Fibroblast of pulmonary artery (primary cell): ENCODE measurements at regions not wholly inside any gene's neighbourhood (a gene's known extent, or its start where the extent isn't known, plus 50 kb on each side); places are given as distances from the start of the nearest gene placed in this dataset.

Experiments
- DNase-seq: peaks from one replicate; pipeline ENCODE4 v3.0.0-alpha.2; 2010; ENCODE audit warnings: low read depth
- H3K4me3 ChIP-seq: replicated peaks from 2 replicates; pipeline ENCODE4 v1.5.1; 2011; ENCODE audit warnings: low read depth, mild to moderate bottlenecking, control low read depth, low read length, moderate library complexity
- TF ChIP-seq, protein P1 (sequence below): IDR thresholded peaks from 2 replicates; pipeline ENCODE4 v1.5.1; 2011; ENCODE audit warnings: mild to moderate bottlenecking, control low read depth, low read length, inconsistent platforms; ENCODE audit errors: missing control alignments

DNA sequence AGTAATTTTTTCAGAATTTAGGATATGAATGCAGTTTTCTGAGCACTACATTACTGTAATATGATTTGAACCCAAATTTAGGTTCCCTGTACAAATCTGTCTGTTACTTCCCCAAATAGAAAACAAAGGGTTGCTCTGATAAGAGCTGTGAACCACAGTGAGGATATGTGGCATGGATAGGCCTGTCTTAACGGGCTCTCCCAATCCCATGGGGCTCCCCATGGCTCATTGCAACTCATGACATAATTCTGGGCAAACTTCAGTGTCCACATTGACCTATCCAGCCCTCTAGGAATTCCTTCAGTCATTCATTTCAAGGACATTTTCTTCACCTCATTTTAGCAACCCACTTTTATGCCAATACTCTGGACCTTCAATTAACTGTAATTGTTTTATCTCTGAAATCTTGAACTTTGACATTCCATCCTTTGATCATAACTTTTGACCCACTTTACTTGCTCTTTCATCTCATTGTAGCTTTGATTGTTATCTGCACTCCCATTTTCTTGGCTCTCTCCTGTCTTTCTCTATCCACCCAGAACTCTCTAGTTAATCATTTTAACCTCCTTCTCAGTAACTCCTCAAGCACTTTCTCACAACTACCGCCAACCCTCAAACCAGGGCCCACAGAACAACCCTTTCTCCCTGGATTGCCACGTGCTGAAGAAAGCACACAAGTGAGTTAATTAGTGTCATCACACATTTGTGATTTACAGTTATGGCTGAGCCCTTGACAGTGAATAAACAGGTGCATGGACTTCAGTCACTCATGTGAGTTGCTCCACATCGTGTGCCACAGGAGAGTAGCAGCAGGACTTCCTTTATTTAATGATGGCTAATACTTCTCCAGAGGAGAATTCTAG, 94.9 kb upstream of the AADACL2 start:
- TF ChIP-seq, protein P1, sequence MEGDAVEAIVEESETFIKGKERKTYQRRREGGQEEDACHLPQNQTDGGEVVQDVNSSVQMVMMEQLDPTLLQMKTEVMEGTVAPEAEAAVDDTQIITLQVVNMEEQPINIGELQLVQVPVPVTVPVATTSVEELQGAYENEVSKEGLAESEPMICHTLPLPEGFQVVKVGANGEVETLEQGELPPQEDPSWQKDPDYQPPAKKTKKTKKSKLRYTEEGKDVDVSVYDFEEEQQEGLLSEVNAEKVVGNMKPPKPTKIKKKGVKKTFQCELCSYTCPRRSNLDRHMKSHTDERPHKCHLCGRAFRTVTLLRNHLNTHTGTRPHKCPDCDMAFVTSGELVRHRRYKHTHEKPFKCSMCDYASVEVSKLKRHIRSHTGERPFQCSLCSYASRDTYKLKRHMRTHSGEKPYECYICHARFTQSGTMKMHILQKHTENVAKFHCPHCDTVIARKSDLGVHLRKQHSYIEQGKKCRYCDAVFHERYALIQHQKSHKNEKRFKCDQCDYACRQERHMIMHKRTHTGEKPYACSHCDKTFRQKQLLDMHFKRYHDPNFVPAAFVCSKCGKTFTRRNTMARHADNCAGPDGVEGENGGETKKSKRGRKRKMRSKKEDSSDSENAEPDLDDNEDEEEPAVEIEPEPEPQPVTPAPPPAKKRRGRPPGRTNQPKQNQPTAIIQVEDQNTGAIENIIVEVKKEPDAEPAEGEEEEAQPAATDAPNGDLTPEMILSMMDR = no peak
- DNase-seq = no peak
- no peak overlapping the region for H3K4me3 ChIP-seq

DNA sequence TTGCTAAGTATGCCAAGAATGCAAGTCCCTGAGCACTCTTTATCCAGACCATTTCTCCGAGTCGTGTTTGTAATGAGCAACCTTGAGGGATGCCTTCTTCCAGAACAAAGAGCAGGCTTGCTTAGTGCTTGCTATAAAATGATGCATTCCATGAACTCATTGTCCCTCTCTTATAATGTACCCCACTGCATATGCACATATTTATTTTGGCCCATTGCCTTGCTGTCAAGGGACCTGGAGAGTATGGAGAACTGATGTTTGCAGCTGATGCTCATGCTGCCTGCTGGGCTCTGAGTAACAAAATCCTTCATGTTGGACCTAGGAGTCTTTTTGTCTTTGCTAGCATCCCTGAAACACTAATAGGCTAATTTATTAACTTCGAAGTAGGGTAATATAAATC, 97.8 kb upstream of the AADACL2 start:
- no peak for DNase-seq
- TF ChIP-seq, protein P1 = no peak
- H3K4me3 ChIP-seq = no peak overlapping the region

DNA sequence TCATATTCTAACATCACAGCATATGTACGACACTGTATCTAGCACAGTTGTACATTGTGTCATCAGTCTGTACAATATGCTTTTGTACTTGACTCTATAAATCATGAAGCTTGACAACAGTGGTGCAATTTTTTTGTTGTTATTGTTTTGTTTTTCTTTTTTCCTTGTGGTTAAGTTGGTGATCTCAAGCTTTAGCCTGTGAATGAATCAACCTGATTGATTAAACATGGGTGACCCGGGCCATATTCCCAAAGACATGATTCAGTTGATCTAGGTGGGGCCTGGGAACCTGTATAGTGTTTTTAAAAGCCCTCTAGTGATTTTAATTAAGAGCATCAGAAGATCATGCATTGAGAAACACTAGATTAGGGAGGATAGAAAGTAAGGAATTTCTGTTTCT, 101.8 kb upstream of the AADACL2 start:
- no peak overlapping the region for H3K4me3 ChIP-seq
- TF ChIP-seq, protein P1 = no peak
- no peak for DNase-seq

DNA sequence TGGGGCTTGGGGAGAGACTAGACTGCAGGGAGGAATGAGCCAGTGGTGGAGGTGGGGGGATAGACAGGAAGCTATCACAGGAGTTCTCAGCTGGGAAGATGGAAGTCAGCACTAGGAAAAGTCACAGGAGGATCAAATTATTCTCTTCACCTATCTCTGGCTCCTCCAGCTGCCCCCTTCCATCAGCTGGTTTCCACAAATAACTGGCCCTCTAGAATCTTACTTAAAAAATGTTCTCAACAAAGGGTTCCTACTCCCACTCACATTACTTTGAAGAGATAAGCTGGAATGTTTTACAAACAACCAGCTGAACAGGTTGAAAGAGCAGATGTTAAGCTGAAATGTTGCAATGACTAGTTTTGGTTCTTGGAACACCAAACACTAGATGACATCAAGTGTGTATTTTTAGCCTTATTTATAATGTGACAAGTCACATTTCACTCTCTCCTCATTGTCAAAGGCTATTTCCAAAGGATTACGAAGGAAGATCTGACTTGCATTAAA, 102.7 kb upstream of the AADACL2 start:
- peak; percentile 93 for DNase-seq
- no peak overlapping the region for H3K4me3 ChIP-seq
- TF ChIP-seq, protein P1 = no peak

DNA sequence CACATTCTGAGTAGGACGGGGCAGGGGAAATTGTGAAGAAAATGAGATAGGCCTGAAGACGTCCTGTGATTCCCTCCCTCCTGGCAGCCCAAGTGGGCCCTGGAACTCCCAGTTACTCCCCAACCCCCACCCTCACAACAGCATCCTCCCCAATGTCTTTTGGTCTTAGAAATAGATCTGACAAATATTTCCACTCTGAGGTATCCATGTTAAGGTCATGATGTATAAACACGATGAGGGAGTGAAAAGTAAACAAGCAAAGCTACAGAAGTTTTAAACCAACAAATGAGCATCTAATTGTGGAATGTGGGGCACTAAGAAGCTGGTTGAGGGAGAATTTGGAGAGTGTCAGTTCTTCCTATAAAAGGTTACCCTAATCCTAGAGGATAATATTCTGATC, 103.7 kb upstream of the AADACL2 start:
- no peak overlapping the region for H3K4me3 ChIP-seq
- no peak for DNase-seq
- TF ChIP-seq, protein P1 = no peak

DNA sequence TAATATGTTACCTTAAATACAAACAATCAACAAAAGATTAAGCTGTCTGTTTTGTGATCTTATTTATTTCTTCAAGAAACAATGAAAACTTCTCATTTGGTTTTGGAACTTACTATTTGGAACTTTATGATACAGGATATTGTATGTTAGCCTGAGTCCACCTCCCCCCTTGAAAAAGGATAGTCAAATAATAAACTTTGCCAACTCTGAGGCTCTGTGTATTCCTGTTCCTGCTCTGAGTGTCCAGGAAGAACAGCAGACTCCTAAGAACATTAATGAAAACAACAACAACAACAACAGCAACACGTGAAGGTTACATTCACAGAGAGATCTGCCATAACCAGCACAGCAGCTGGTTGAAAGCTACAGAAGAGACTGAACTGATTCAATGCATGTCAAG, 108.1 kb upstream of the AADACL2 start:
- TF ChIP-seq, protein P1 = no peak
- DNase-seq = no peak
- no peak overlapping the region for H3K4me3 ChIP-seq

DNA sequence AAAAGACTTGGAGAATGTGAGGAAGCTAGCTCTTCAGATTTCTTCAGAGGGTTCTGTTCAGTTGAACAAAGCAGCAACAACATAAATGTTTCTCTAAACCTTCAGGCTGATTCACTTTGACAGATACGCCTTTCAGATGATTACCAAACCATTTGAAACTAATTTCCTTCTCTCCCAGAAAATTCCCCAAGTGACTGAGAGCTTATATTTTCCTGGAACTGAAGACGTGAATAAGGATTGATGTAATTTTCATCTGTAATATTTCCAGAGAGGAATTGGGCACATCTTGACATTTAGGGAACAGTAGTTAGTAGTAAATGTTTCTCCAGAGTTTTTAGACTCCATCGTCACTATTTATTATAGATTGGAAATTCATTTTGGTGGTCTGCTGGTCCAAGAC, 108.6 kb upstream of the AADACL2 start:
- no peak overlapping the region for H3K4me3 ChIP-seq
- DNase-seq = no peak
- TF ChIP-seq, protein P1 = no peak
